ENCODE measurements at regions not wholly inside any gene's neighbourhood (a gene's known extent, or its start where the extent isn't known, plus 50 kb on each side); places are given as distances from the start of the nearest gene placed in this dataset.
"Not testable (repeated sequence)": the region's sequence is repeated elsewhere in the genome, so short reads cannot be mapped to it uniquely, and the experiment has no call there.

DNA sequence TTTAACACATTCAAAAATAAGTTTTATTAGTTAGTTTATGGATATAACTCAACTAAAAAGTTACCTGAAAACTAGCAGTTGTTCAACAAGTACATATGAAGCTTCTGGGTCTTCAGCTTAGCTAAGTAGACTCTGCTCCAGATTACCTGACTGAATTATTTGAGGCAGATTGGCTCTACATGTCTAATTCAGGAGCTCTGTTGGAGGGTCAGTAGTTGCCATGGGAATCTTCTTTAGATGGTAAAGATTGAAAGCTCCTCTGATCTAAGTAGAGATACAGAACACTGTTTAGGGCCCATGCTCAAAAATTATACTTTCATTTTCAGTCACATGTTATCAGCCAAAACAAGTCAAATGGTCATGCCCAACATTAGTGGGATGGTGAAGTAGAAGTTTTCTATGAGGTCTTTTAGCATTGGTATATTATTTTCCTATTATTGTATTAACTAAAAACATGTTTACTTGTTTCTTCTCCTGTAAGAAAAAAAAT is 1476.9 kb downstream of the OTOL1 start:
- FAIRE-seq (no peak), DNase-seq (ENCODE audit: insufficient read length, low spot score) (no peak)

DNA sequence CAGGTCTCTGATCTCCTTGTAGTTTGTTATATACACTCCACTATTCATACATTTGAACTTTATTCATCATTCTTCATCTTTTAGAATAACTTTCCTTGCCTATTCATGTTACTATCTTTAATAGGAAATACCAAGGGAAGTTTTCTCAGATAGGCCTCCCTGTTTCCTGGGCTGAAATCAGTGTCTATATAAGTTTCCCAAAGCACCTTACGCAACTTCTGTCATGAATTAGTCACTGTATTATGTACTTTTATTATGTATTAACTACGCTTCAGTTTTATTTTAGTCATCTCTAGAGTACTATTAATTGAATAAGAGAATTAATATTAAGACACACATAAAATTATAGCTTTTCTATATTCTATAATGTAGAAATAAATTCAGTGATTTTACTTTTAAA is 1481.5 kb downstream of the OTOL1 start:
- no peak for TF ChIP-seq POLR2A (IDR thresholded peaks at IDR 0.05; ENCODE audit: low read depth, low read length)
- FAIRE-seq: no peak

More for the DNA sequence above, 1476.9 kb downstream of the OTOL1 start:
- no peak for TF ChIP-seq POLR2A (IDR thresholded peaks at IDR 0.05; ENCODE audit: low read depth, low read length)

GRCh38 chr3:162984746-162985145 is 1488.1 kb downstream of the OTOL1 start:
- DNase-seq (ENCODE audit: insufficient read length, low spot score): no peak
- FAIRE-seq: peak; percentile 74
- no peak for TF ChIP-seq POLR2A (IDR thresholded peaks at IDR 0.05; ENCODE audit: low read depth, low read length)

More for the DNA sequence above, 1481.5 kb downstream of the OTOL1 start:
- DNase-seq (ENCODE audit: insufficient read length, low spot score): no peak

- FAIRE-seq; DNase-seq (ENCODE audit: insufficient read length, low spot score): not testable (repeated sequence)
Observed at GRCh38 chr3:162987085-162987794, 1490.6 kb downstream of the OTOL1 start.

DNA sequence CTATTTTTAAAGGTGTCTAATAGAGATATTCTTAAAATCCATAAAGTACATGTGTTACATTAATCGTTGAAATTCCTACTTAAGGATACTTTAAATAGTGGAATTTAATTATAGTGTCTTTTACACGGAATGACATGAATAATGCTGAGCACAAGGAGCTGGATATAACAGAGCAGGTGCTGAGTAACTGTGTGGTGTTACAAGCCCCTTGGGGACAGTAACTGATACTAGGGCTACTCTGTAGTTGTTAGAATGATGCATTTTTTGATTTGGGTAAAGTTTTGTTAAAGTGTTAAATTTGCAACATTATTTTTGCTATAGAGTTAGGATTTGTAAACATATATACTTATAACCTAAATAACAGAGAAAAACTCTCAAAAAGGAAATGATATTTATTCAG is 1496.1 kb downstream of the OTOL1 start:
- TF ChIP-seq POLR2A (IDR thresholded peaks at IDR 0.05; ENCODE audit: low read depth, low read length): no peak
- DNase-seq (ENCODE audit: insufficient read length, low spot score) (no peak), FAIRE-seq (no peak)

- no peak for TF ChIP-seq POLR2A (IDR thresholded peaks at IDR 0.05; ENCODE audit: low read depth, low read length)
- FAIRE-seq: no peak
- DNase-seq (ENCODE audit: insufficient read length, low spot score): no peak
Observed at GRCh38 chr3:162994165-162994564, 1497.6 kb downstream of the OTOL1 start.

GRCh38 chr3:162996368-162996767 is 1499.8 kb downstream of the OTOL1 start:
- no peak for FAIRE-seq
- no peak for DNase-seq (ENCODE audit: insufficient read length, low spot score)
- TF ChIP-seq POLR2A (IDR thresholded peaks at IDR 0.05; ENCODE audit: low read depth, low read length): no peak

DNA sequence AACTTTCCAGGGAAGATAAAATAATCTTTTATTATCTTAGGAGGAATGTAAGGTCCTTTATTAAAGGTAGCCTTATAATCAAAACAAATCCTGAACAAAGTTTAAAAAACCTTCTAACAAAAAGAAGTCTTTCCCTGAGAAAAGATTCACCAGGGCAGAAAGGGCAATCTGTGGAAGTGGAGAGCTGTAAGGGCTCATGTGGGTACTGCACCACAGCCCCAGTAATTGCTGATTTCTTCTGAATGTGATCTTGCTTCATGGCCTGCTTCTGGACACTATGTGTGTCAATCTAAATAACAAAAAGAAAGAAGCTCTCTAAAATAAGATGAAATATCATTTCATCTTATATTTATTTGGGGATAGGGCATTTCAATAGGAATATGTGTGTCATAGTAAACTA is 1501.6 kb downstream of the OTOL1 start:
- FAIRE-seq (peak; percentile 53), DNase-seq (ENCODE audit: insufficient read length, low spot score) (no peak)
- TF ChIP-seq POLR2A (IDR thresholded peaks at IDR 0.05; ENCODE audit: low read depth, low read length): no peak

- no peak for DNase-seq (ENCODE audit: insufficient read length, low spot score)
- FAIRE-seq: no peak
Observed at GRCh38 chr3:163011596-163011995, 1515.0 kb downstream of the OTOL1 start.

DNA sequence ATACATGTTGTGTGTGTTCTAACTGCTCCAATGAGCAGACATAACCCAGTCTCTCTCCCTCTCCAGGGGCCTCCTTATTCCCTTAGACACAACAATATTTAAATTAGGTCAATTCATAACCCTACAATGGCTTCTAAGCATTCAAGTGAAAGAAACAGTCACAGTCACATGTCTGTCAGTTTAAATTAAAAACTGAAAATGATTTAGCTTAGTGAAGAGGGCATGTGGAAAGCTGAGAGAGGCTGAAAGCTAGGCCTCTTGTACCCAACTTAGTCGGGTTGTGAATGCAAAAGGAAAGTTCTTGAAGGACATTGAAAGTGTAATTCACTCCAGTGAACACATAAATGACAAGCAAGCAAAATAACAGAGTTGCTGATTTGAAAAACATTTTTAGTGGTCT is 1519.6 kb downstream of the OTOL1 start:
- DNase-seq (ENCODE audit: insufficient read length, low spot score) (no peak), FAIRE-seq (no peak)

More at GRCh38 chr3:163011596-163011995, 1515.0 kb downstream of the OTOL1 start:
- TF ChIP-seq POLR2A (IDR thresholded peaks at IDR 0.05; ENCODE audit: low read depth, low read length): no peak

DNA sequence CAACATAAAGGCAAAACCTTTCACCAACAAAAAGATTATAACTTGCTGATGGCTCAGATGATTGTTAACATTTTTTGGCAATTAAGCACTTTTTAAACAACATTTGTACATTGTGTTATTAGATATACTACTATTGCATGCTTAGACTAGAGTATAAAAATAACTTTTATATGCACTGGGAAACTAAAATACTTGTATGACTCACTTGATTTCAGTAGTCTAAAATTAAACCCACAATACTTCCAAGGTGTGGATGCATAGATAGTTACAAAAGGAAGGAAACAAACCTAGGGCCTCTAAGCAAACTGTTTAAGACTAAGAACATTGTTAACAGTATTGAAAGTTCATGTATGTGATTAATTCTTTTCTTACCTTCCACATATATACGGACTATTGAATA is 1521.5 kb downstream of the OTOL1 start:
- no peak for TF ChIP-seq POLR2A (IDR thresholded peaks at IDR 0.05; ENCODE audit: low read depth, low read length)
- no peak for FAIRE-seq
- no peak for DNase-seq (ENCODE audit: insufficient read length, low spot score)

More for the DNA sequence above, 1519.6 kb downstream of the OTOL1 start:
- TF ChIP-seq POLR2A (IDR thresholded peaks at IDR 0.05; ENCODE audit: low read depth, low read length): no peak

DNA sequence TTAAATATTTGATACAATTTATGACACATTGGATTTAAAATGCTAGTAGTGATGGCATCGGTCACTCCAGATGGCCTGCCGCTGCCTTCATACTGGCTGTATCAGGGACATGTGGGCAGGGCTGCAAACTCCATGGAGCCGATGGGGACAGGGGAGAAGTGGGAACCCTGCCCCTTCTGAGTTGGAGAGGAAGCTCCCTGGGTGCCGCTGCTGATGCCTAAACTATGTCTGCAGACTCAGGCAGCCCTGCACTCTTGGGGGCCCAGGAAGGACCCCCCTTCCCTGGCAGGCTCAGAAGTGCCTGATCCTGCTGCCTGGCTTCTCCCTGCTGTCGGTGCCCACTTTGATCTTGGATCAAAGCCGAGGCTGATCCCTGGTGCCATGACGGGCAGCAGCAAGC is 1522.1 kb downstream of the OTOL1 start:
- no peak for TF ChIP-seq POLR2A (IDR thresholded peaks at IDR 0.05; ENCODE audit: low read depth, low read length)
- FAIRE-seq (no peak), DNase-seq (ENCODE audit: insufficient read length, low spot score) (no peak)

- no peak for DNase-seq (ENCODE audit: insufficient read length, low spot score)
- no peak for FAIRE-seq
- no peak for TF ChIP-seq POLR2A (IDR thresholded peaks at IDR 0.05; ENCODE audit: low read depth, low read length)
Observed at GRCh38 chr3:163019260-163019659, 1522.7 kb downstream of the OTOL1 start.

DNA sequence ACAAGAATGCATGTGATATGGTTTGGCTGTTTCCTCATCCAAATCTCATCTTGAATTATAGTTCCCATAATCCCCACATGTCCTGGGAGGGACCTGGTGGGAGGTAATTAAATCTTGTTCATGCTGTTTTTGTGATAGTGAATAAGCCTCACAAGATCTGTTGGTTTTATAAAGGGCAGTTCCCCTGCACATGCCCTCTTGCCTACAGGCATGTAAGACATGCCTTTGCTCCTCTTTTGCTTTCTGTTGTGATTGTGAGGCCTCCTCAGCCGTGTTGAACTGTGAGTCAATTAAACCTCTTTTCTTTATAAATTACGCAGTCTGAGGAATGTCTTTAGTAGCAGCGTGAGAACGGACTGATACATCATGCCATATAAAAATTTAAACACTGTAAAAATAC is 1537.0 kb downstream of the OTOL1 start:
- FAIRE-seq: no peak
- TF ChIP-seq POLR2A (IDR thresholded peaks at IDR 0.05; ENCODE audit: low read depth, low read length): no peak
- DNase-seq (ENCODE audit: insufficient read length, low spot score): no peak

DNA sequence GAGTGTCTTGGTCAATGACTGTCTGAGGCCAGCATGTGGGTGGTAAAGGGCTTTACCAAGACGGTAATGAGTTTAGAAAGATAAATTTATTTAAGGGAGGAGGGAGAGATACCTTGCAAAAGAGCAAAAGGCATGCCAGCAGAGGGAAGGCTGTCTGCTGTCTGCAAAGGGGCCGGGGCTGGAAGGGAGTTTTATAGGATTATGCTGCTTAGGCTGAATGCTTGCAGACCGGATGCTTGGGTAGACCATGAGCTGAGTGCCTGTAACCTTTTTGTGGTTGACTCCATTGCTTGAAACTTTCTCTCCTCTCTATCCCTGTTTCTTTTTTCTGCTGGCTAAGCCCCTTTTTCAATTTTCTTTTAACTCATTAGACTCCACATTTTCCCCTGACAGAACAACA is 1543.0 kb downstream of the OTOL1 start:
- no peak for TF ChIP-seq POLR2A (IDR thresholded peaks at IDR 0.05; ENCODE audit: low read depth, low read length)
- FAIRE-seq (no peak), DNase-seq (ENCODE audit: insufficient read length, low spot score) (no peak)
